Uterus (tissue), 3 donors: ENCODE measurements at regions not wholly inside any gene's neighbourhood (a gene's known extent, or its start where the extent isn't known, plus 50 kb on each side); places are given as distances from the start of the nearest gene placed in this dataset.
A peak's percentile ranks its signal among the peaks of the same experiment; 100 is the strongest.

Experiments used
- DNase-seq, 2 donors: peaks; one replicate each; pipeline ENCODE4 v3.0.0-alpha.2; 2019 to 2020
- H3K27ac ChIP-seq, 2 donors: fragments of 200-600 bp; sonication (generic); 1 replicate in 1 of 2; 2 replicates in 1 of 2; pipeline ENCODE4 v1.5.1; 2016 to 2018
- H3K27me3 ChIP-seq, 2 donors: fragments of 200-600 bp; sonication (generic); one replicate each; pipeline ENCODE4 v1.5.1; 2018 to 2019; ENCODE audit warnings: control low read depth in 1 of 2
- H3K36me3 ChIP-seq, 2 donors: fragments of 200-600 bp; sonication (generic); one replicate each; pipeline ENCODE4 v1.5.1; 2019; ENCODE audit warnings: control low read depth in 1 of 2
- H3K4me1 ChIP-seq, 2 donors: fragments of 200-600 bp; sonication (generic); one replicate each; pipeline ENCODE4 v1.5.1; 2018 to 2019; ENCODE audit warnings: control low read depth in 1 of 2
- H3K4me3 ChIP-seq, 2 donors: fragments of 200-600 bp; sonication (generic); 1 replicate in 1 of 2; 2 replicates in 1 of 2; pipeline ENCODE4 v1.5.1; 2018 to 2019; ENCODE audit warnings: mild to moderate bottlenecking in 1 of 2
- H3K9me3 ChIP-seq, 2 donors: fragments of 200-600 bp; sonication (generic); one replicate each; pipeline ENCODE4 v1.5.1; 2019; ENCODE audit warnings: control low read depth in 1 of 2
- POLR2A ChIP-seq, 2 donors: fragments of 450-650 bp; IDR thresholded peaks; one replicate each; pipeline ENCODE4 v1.6.1; 2016; ENCODE audit warnings: antibody characterized with exemption in 2 of 2, mild to moderate bottlenecking in 1 of 2, moderate library complexity in 1 of 2
- intact Hi-C: fragments of 100-400 bp; cut with DNase I; formaldehyde crosslinking; loops from one replicate; pipeline ENCODE4 v1.15.1; 2023; ENCODE audit warnings: low total_unique reads
- TF ChIP-seq, protein P1 (sequence below), 4 experiments: fragments of 200-600 bp in 2 of 4; fragments of 450-650 bp in 2 of 4; sonication (generic) in 2 of 4; IDR thresholded peaks; one replicate each; pipeline ENCODE4 v1.5.1; 2016 to 2019; ENCODE audit warnings: antibody characterized with exemption in 4 of 4, mild to moderate bottlenecking in 2 of 4, moderate library complexity in 1 of 4
- donor health status: DM: yes; HTN: yes; CAD: no.

- DNase-seq: no peak
- intact Hi-C loops: no loop called here
- Histone ChIP-seq H3K36me3 (no peaks in the 10 kb centered on the region), H3K27me3 (no peaks in the 10 kb centered on the region), H3K4me3 (no peak overlapping the region), H3K27ac (no peak overlapping the region), H3K4me1 (no peaks in the 10 kb centered on the region), H3K9me3 (no peaks in the 10 kb centered on the region)
- TF ChIP-seq, protein P1, sequence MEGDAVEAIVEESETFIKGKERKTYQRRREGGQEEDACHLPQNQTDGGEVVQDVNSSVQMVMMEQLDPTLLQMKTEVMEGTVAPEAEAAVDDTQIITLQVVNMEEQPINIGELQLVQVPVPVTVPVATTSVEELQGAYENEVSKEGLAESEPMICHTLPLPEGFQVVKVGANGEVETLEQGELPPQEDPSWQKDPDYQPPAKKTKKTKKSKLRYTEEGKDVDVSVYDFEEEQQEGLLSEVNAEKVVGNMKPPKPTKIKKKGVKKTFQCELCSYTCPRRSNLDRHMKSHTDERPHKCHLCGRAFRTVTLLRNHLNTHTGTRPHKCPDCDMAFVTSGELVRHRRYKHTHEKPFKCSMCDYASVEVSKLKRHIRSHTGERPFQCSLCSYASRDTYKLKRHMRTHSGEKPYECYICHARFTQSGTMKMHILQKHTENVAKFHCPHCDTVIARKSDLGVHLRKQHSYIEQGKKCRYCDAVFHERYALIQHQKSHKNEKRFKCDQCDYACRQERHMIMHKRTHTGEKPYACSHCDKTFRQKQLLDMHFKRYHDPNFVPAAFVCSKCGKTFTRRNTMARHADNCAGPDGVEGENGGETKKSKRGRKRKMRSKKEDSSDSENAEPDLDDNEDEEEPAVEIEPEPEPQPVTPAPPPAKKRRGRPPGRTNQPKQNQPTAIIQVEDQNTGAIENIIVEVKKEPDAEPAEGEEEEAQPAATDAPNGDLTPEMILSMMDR (IDR thresholded peaks at IDR 0.05): no peak
- TF ChIP-seq POLR2A (IDR thresholded peaks at IDR 0.05): no peak
Measured at GRCh38 chrX:82196866-82197265, 995.0 kb downstream of the SH3BGRL start.

GRCh38 chrX:82208975-82209374 lies 1007.1 kb downstream of the SH3BGRL start:
- Histone ChIP-seq H3K4me1 (no peaks in the 10 kb centered on the region), H3K9me3 (no peaks in the 10 kb centered on the region), H3K4me3 (no peak overlapping the region), H3K27me3 (no peaks in the 10 kb centered on the region), H3K27ac (no peak overlapping the region), H3K36me3 (no peaks in the 10 kb centered on the region)
- DNase-seq: no peak
- intact Hi-C loops: no loop called here
- TF ChIP-seq POLR2A (IDR thresholded peaks at IDR 0.05): no peak
- TF ChIP-seq, protein P1 (IDR thresholded peaks at IDR 0.05): no peak

DNA sequence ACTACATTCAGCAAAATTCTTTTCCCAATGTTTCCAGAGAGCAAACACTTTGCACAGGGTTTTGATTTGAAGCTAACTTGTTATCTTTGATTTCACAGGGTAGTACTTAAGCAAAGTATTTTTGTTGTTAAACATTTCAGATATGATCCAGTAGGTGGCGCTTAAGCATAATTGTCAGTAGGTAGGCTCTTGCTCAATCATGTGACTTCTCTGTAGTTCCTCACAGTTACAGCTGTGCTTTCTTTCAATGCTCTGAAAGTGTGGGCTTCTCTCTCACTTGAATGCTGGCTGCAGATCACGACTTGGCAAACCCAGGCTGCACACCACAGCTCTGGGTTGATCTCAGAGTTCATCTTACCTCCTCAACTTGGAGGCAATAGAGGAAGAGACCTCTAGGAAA lies 1016.5 kb downstream of the SH3BGRL start:
- Histone ChIP-seq H3K4me1 (no peaks in the 10 kb centered on the region), H3K27ac (no peak overlapping the region), H3K9me3 (no peaks in the 10 kb centered on the region), H3K36me3 (no peaks in the 10 kb centered on the region), H3K27me3 (no peaks in the 10 kb centered on the region), H3K4me3 (no peak overlapping the region)
- intact Hi-C loops: no loop called here
- DNase-seq: no peak
- no peak for TF ChIP-seq POLR2A (IDR thresholded peaks at IDR 0.05)
- TF ChIP-seq, protein P1 (IDR thresholded peaks at IDR 0.05): peak in 1 of 4 experiments; percentile 17

- no peaks in the 10 kb centered on the region for H3K36me3 ChIP-seq
- no peak overlapping the region for H3K27ac ChIP-seq
- no peak for DNase-seq
- no peaks in the 10 kb centered on the region for H3K4me1 ChIP-seq
- no peaks in the 10 kb centered on the region for H3K27me3 ChIP-seq
- TF ChIP-seq, protein P1 (IDR thresholded peaks at IDR 0.05): no peak
- TF ChIP-seq POLR2A (IDR thresholded peaks at IDR 0.05): no peak
- H3K4me3 ChIP-seq: no peak overlapping the region
- H3K9me3 ChIP-seq: no peaks in the 10 kb centered on the region
- intact Hi-C loops: no loop called here
Measured at GRCh38 chrX:82219129-82219528, 1017.2 kb downstream of the SH3BGRL start.

GRCh38 chrX:82224961-82225360 lies 1023.1 kb downstream of the SH3BGRL start:
- DNase-seq: no peak
- H3K36me3 ChIP-seq: no peaks in the 10 kb centered on the region
- no peaks in the 10 kb centered on the region for H3K4me1 ChIP-seq
- intact Hi-C loops: no loop called here
- no peaks in the 10 kb centered on the region for H3K9me3 ChIP-seq
- no peaks in the 10 kb centered on the region for H3K27me3 ChIP-seq
- no peak overlapping the region for H3K4me3 ChIP-seq
- TF ChIP-seq POLR2A (IDR thresholded peaks at IDR 0.05): no peak
- TF ChIP-seq, protein P1 (IDR thresholded peaks at IDR 0.05): no peak
- H3K27ac ChIP-seq: no peak overlapping the region
